NCI-H69 (cell line): ENCODE measurements at regions not wholly inside any gene's neighbourhood (a gene's known extent, or its start where the extent isn't known, plus 50 kb on each side); places are given as distances from the start of the nearest gene placed in this dataset.
"Not testable (repeated sequence)": the region's sequence is repeated elsewhere in the genome, so short reads cannot be mapped to it uniquely, and the experiment has no call there.

ENCODE experiments used
- DNase-seq: peaks from one replicate; lab custom pipeline; 2025; lab: John Stamatoyannopoulos, UW

- no peak for DNase-seq
Observed at GRCh38 chr2:225748609-225749008, 349.1 kb downstream of the NYAP2 start.

GRCh38 chr2:225743996-225744395 lies 344.5 kb downstream of the NYAP2 start:
- not testable (repeated sequence) for DNase-seq

GRCh38 chr2:225742487-225742886 lies 343.0 kb downstream of the NYAP2 start:
- DNase-seq: no peak

DNA sequence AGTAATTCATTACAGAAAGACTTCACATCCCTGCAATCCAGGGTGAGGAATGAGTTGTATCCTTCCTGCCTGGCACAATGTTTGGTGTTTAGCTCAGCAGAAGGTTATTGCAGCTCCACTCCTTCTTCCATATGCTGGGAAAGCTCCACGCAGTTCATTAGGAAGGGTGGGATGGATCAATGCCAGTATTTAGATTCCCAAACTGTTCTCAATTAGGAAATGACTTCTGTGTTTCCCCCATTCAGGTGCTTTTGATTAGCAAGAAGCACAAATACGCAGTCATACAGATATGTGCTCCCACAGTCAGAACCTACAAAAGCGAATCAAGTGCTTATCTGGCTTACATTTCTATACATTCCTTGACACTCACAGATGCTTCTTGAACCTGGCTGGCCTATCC lies 340.6 kb downstream of the NYAP2 start:
- DNase-seq: no peak

- DNase-seq: no peak
Observed at GRCh38 chr2:225739328-225739727, 339.8 kb downstream of the NYAP2 start.

DNA sequence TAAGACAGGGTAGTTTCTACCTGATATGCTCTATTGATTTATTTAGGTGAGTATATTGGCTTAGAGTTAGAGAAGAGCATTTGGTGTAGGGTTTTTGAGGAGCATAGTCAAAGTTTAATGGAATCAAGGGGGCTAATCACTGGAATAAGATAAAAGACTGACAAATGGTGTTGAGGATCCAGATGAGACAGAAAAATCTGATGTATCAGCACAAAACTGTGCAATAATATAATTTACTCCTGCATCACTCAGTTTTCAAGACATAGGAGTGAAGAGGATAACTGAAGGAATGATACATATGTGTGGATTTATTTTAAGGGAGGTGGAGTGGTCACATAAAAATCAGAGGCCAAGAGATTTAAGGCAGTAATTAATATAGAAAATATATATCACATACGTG lies 339.2 kb downstream of the NYAP2 start:
- no peak for DNase-seq

- DNase-seq: no peak
Observed at GRCh38 chr2:225737556-225737955, 338.0 kb downstream of the NYAP2 start.

DNA sequence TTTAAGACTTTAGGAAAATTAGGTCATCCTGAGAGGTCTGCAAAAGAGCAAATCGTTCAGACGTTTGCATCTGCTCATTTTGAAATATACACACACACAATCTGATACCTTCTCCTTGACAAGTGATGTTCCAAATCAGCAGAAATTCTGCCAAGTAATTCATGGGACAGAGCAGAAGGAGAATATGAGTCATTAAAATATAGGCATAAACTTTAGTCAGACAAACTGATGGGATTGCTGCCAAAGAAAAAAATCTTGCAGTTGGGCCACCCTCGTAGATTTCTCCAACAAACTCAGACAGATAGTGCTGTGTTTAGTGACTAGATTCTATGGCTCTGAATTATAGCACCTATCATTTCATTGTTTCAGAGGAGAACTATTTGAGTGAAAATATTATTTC lies 336.3 kb downstream of the NYAP2 start:
- DNase-seq: no peak

DNA sequence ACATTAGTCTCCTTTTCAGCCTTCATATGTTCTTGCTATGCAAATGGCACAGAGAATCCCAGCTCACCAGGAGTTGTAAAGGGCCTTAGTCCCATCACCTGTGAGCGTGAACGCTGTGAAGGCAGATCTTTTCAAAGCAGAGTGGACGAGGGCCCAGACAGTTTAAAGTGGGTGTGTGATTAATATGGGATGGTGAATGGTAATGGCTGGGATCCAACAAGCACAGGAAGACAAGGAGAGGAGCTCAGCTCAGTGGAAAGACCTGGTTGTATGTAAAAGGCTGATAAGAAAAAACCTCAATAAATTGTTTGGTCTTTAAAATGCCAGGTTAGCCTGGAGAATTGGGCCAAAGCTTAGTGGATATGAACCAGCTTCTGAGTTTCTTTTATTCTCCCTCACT lies 326.2 kb downstream of the NYAP2 start:
- DNase-seq: peak; percentile 34
